DOHH2 (cell line): ENCODE measurements at regions not wholly inside any gene's neighbourhood (a gene's known extent, or its start where the extent isn't known, plus 50 kb on each side); places are given as distances from the start of the nearest gene placed in this dataset.

Experiments
- H3F3A ChIP-seq: fragments of 200-600 bp; sonication (generic), shearing (Covaris generic); 2 replicates; pipeline ENCODE4 v1.6.0; 2016; ENCODE audit warnings: antibody characterized with exemption, mild to moderate bottlenecking; ENCODE audit not compliant: control insufficient read depth, insufficient read depth
- H3K27ac ChIP-seq: fragments of 200-600 bp; sonication (generic); 2 replicates; pipeline ENCODE4 v1.5.1; 2014; ENCODE audit warnings: low read depth, mild to moderate bottlenecking, low read length, moderate library complexity
- H3K27me3 ChIP-seq: fragments of 200-600 bp; sonication (generic); 2 replicates; pipeline ENCODE4 v1.6.1; 2014; ENCODE audit warnings: mild to moderate bottlenecking, low read length, mixed read lengths; ENCODE audit not compliant: control insufficient read depth
- H3K36me3 ChIP-seq: fragments of 200-600 bp; sonication (generic); 2 replicates; pipeline ENCODE4 v1.6.1; 2014; ENCODE audit warnings: mild to moderate bottlenecking, low read length, moderate library complexity, mixed read lengths; ENCODE audit not compliant: control insufficient read depth
- H3K4me1 ChIP-seq: fragments of 200-600 bp; sonication (generic); 2 replicates; pipeline ENCODE4 v1.6.1; 2014; ENCODE audit warnings: mild to moderate bottlenecking, low read length, mixed read lengths; ENCODE audit not compliant: control insufficient read depth
- H3K4me2 ChIP-seq: fragments of 200-600 bp; sonication (generic); 2 replicates; pipeline ENCODE4 v1.6.0; 2014; ENCODE audit warnings: mild to moderate bottlenecking, low read length, moderate library complexity
- H3K4me3 ChIP-seq: fragments of 200-600 bp; sonication (generic); 2 replicates; pipeline ENCODE4 v1.5.1; 2014; ENCODE audit warnings: mild to moderate bottlenecking, low read length, mixed read lengths
- H3K79me2 ChIP-seq: fragments of 200-600 bp; sonication (generic); 2 replicates; pipeline ENCODE4 v1.6.1; 2014; ENCODE audit warnings: mild to moderate bottlenecking, low read length, mixed read lengths; ENCODE audit not compliant: control insufficient read depth
- H3K9me2 ChIP-seq: fragments of 200-600 bp; sonication (generic); replicated peaks from 2 replicates; pipeline ENCODE4 v1.6.1; 2014; ENCODE audit warnings: mild to moderate bottlenecking, low read length, mixed read lengths; ENCODE audit not compliant: control insufficient read depth
- H3K9me3 ChIP-seq: fragments of 200-600 bp; sonication (generic); 2 replicates; pipeline ENCODE4 v1.6.1; 2014; ENCODE audit warnings: antibody characterized with exemption, low read length, mixed read lengths; ENCODE audit not compliant: control insufficient read depth, insufficient read depth
- H4K20me1 ChIP-seq: fragments of 200-600 bp; sonication (generic); 2 replicates; pipeline ENCODE4 v1.6.0; 2014; ENCODE audit warnings: low read depth, mild to moderate bottlenecking, antibody characterized with exemption, low read length, moderate library complexity; ENCODE audit not compliant: control insufficient read depth, insufficient read depth
- CTCF ChIP-seq: fragments of 200-600 bp; sonication (generic); IDR thresholded peaks from one replicate; pipeline ENCODE4 v1.5.1; 2014; ENCODE audit warnings: antibody characterized with exemption, mild to moderate bottlenecking, low read depth, low read length; ENCODE audit not compliant: poor library complexity, severe bottlenecking
- EZH2phosphoT487 ChIP-seq: fragments of 200-600 bp; sonication (generic); IDR thresholded peaks from 2 replicates; pipeline ENCODE4 v1.6.1; 2017; ENCODE audit warnings: borderline replicate concordance, mild to moderate bottlenecking, antibody characterized with exemption, low read length, moderate library complexity, mixed read lengths

GRCh38 chr14:62546862-62547474, 498.3 kb downstream of the KCNH5 start:
- no peak overlapping the region for H3K4me2 ChIP-seq
- H3K36me3 ChIP-seq = no peaks in the 10 kb centered on the region
- H3K27me3 ChIP-seq = no peaks in the 10 kb centered on the region
- no peaks in the 10 kb centered on the region for H3K9me3 ChIP-seq
- TF ChIP-seq CTCF = no peak
- no peak for TF ChIP-seq EZH2phosphoT487
- H3K4me1 ChIP-seq = no peaks in the 10 kb centered on the region
- no peaks in the 10 kb centered on the region for H4K20me1 ChIP-seq
- no peaks in the 10 kb centered on the region for H3K9me2 ChIP-seq
- H3K4me3 ChIP-seq = no peak overlapping the region
- no peaks in the 10 kb centered on the region for H3F3A ChIP-seq
- no peaks in the 10 kb centered on the region for H3K79me2 ChIP-seq
- no peak overlapping the region for H3K27ac ChIP-seq

DNA sequence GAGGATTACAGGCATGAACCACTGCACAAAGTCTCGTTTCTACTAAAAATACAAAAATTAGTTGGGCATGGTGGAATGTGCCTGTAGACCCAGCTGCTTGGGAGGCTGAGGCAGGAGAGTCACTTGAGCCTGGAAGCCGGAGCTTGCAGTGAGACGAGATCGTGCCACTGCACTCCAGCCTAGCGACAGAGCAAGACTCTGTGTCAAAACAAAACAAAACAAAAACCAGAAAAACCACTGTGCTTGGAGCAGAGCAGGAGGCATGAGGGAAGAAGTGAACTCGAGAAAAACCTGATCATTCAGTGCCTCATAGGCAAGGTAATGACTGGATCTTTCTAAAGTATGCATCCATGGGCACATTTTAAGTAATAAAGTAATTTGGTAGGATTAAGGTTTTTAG, 487.8 kb downstream of the KCNH5 start:
- no peaks in the 10 kb centered on the region for H4K20me1 ChIP-seq
- no peak overlapping the region for H3K4me2 ChIP-seq

DNA sequence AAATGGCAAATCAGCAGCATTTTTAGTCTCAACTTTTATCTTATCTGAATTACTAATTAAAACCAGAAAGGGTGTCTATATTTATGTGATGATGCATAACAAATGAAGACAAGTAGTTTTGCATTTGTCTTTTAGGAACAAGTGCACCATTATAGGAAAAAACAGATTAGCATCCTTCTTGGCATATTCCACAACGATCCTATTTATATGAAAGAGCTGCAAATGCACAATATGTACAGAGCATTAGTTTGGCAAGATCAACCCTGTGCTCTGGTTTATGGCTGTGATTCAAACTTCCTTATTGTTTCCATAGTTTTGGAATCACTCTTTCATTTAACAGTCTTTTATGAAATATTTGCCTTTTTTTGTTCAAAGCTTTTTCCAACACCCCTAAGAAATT, 486.8 kb downstream of the KCNH5 start:
- Histone ChIP-seq H3F3A (no peaks in the 10 kb centered on the region), H3K4me3 (no peak overlapping the region)

More for the DNA sequence above, 487.8 kb downstream of the KCNH5 start:
- Histone ChIP-seq H3F3A (no peaks in the 10 kb centered on the region), H3K36me3 (no peaks in the 10 kb centered on the region), H3K4me1 (no peaks in the 10 kb centered on the region), H3K27me3 (no peaks in the 10 kb centered on the region), H3K4me3 (no peak overlapping the region), H3K9me2 (no peaks in the 10 kb centered on the region; the same call in 1 of the 2 replicates), H3K27ac (no peak overlapping the region), H3K79me2 (no peaks in the 10 kb centered on the region), H3K9me3 (no peaks in the 10 kb centered on the region)
- TF ChIP-seq CTCF = no peak
- TF ChIP-seq EZH2phosphoT487 = no peak

More for the DNA sequence above, 486.8 kb downstream of the KCNH5 start:
- no peak for TF ChIP-seq EZH2phosphoT487
- TF ChIP-seq CTCF = no peak
- H3K4me1 ChIP-seq = no peaks in the 10 kb centered on the region
- H3K36me3 ChIP-seq = no peaks in the 10 kb centered on the region
- no peak overlapping the region for H3K4me2 ChIP-seq
- no peak overlapping the region for H3K27ac ChIP-seq
- H3K27me3 ChIP-seq = no peaks in the 10 kb centered on the region
- H3K9me2 ChIP-seq = no peaks in the 10 kb centered on the region; the same call in 1 of the 2 replicates
- no peaks in the 10 kb centered on the region for H4K20me1 ChIP-seq
- no peaks in the 10 kb centered on the region for H3K9me3 ChIP-seq
- H3K79me2 ChIP-seq = no peaks in the 10 kb centered on the region
